Ascending aorta (tissue), 2 donors: ENCODE measurements at regions not wholly inside any gene's neighbourhood (a gene's known extent, or its start where the extent isn't known, plus 50 kb on each side); places are given as distances from the start of the nearest gene placed in this dataset.

ENCODE experiments used
- DNase-seq, 2 donors: peaks; one replicate each; pipeline ENCODE4 v3.0.0-alpha.2; 2019; ENCODE audit warnings: low spot score in 2 of 2
- H3K27ac ChIP-seq, 2 donors: fragments of 200-600 bp; sonication (generic); one replicate each; pipeline ENCODE4 v1.5.1; 2016 to 2017; ENCODE audit warnings: mild to moderate bottlenecking in 1 of 2
- H3K27me3 ChIP-seq: fragments of 200-600 bp; sonication (generic); one replicate; pipeline ENCODE4 v1.5.1; 2017
- H3K36me3 ChIP-seq, 2 donors: fragments of 200-600 bp; sonication (generic); one replicate each; pipeline ENCODE4 v1.5.1; 2016
- H3K4me1 ChIP-seq, 2 donors: fragments of 200-600 bp; sonication (generic); one replicate each; pipeline ENCODE4 v1.5.1; 2016 to 2017; ENCODE audit warnings: mild to moderate bottlenecking in 1 of 2
- H3K4me3 ChIP-seq, 2 donors: fragments of 200-600 bp; sonication (generic); one replicate each; pipeline ENCODE4 v1.5.1; 2016 to 2017; ENCODE audit warnings: mild to moderate bottlenecking in 1 of 2
- H3K9me3 ChIP-seq, 2 donors: fragments of 200-600 bp; sonication (generic); one replicate each; pipeline ENCODE4 v1.5.1; 2016
- intact Hi-C: fragments of 100-400 bp; cut with DNase I; formaldehyde crosslinking; loops from one replicate; pipeline ENCODE4 v1.15.1; 2023
- TF ChIP-seq, protein P1 (sequence below), 3 experiments: fragments of 200-600 bp in 2 of 3; fragments of 450-650 bp in 1 of 3; sonication (generic) in 2 of 3; IDR thresholded peaks; one replicate each; pipeline ENCODE4 v1.5.1; 2016 to 2019; ENCODE audit warnings: antibody characterized with exemption in 3 of 3, mild to moderate bottlenecking in 1 of 3, moderate library complexity in 1 of 3

DNA sequence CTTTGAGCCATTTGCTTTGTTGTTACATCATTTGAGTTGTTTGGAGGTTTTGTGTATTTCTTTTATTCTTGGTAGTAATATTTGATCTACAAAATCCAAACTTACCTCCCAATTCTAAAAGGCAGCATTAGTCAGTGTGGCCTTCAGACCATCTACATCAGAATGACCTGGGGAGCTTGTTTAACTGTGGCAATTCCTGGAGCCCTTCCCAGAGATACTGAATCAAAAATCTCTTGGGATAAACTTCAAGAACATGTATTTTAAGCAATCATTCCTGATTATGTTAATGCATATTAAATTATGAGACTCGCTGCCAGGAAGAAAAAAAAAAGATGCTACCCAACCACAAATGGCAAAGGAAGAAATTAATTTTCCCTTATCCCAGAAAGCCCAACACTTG, 268.9 kb upstream of the PDE4D start:
- Histone ChIP-seq H3K4me3 (no peak overlapping the region), H3K36me3 (no peaks in the 10 kb centered on the region)

DNA sequence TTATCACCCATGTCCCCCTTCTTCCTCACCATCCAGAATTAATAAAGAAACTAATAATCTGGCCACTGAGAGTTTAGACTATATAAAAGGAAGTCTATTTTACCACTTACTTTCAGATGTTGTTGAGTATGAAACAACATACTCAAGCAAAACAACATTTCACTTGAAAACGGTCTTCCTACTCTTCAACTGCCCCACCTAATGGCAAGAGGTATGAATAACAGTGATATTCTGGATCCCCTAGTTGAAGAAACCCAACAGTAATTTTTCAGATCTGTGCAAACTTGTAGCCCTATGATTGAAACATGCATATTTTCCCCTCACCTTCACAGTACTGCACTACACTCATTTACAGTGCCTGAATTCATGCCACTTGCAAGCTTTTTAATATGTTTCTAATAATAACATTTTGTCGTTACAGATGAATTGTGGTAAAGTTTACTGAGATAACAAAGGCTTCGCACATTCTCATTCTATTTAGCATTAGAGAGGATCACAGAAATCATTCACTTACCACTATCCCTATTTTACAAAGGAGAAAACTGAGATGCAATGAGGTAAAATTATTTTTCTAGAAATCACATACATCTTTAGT, 267.9 kb upstream of the PDE4D start:
- no peak for DNase-seq
- Histone ChIP-seq H3K4me1 (no peaks in the 10 kb centered on the region), H3K27me3 (no peaks in the 10 kb centered on the region), H3K27ac (no peak overlapping the region), H3K9me3 (peaks cover 0 to under 1% of the 10 kb centered on the region in 2 donors), H3K4me3 (no peak overlapping the region), H3K36me3 (no peaks in the 10 kb centered on the region)
- intact Hi-C loops, result no loop called here
- TF ChIP-seq, protein P1, sequence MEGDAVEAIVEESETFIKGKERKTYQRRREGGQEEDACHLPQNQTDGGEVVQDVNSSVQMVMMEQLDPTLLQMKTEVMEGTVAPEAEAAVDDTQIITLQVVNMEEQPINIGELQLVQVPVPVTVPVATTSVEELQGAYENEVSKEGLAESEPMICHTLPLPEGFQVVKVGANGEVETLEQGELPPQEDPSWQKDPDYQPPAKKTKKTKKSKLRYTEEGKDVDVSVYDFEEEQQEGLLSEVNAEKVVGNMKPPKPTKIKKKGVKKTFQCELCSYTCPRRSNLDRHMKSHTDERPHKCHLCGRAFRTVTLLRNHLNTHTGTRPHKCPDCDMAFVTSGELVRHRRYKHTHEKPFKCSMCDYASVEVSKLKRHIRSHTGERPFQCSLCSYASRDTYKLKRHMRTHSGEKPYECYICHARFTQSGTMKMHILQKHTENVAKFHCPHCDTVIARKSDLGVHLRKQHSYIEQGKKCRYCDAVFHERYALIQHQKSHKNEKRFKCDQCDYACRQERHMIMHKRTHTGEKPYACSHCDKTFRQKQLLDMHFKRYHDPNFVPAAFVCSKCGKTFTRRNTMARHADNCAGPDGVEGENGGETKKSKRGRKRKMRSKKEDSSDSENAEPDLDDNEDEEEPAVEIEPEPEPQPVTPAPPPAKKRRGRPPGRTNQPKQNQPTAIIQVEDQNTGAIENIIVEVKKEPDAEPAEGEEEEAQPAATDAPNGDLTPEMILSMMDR (IDR thresholded peaks at IDR 0.05), result peak in 2 of 3 experiments; percentile 11 to 33

More for the DNA sequence above, 268.9 kb upstream of the PDE4D start:
- no peak for DNase-seq
- Histone ChIP-seq H3K27me3 (no peaks in the 10 kb centered on the region), H3K9me3 (peaks cover 0 to 6% of the 10 kb centered on the region in 2 donors), H3K4me1 (no peaks in the 10 kb centered on the region), H3K27ac (no peak overlapping the region)
- intact Hi-C loops, result no loop called here
- TF ChIP-seq, protein P1 (IDR thresholded peaks at IDR 0.05), result no peak

DNA sequence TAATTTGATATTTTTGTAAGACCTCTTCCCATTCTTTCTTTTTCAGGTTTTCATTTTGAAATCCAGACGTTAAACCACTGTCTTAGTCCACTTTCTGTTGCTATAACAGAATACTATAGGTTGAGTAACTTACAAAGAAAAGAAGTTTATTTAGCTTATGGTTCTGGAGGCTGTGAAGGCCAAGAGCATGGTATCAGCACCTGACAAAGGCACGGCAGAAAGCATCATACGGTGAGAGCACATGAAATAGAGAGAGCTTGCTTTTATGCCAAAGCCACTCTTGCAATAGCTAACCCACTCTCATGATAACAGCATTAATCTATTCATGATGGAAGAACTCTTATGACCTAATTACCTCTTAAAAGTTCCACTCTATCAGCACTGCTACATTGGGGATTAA, 255.6 kb upstream of the PDE4D start:
- TF ChIP-seq, protein P1 (IDR thresholded peaks at IDR 0.05), result no peak
- H3K36me3 ChIP-seq, result no peaks in the 10 kb centered on the region
- H3K27me3 ChIP-seq, result no peaks in the 10 kb centered on the region
- H3K9me3 ChIP-seq, result peaks cover 8 to 11% of the 10 kb centered on the region in 2 donors
- H3K27ac ChIP-seq, result no peak overlapping the region
- no peaks in the 10 kb centered on the region for H3K4me1 ChIP-seq
- no peak for DNase-seq
- H3K4me3 ChIP-seq, result no peak overlapping the region
- intact Hi-C loops, result no loop called here

DNA sequence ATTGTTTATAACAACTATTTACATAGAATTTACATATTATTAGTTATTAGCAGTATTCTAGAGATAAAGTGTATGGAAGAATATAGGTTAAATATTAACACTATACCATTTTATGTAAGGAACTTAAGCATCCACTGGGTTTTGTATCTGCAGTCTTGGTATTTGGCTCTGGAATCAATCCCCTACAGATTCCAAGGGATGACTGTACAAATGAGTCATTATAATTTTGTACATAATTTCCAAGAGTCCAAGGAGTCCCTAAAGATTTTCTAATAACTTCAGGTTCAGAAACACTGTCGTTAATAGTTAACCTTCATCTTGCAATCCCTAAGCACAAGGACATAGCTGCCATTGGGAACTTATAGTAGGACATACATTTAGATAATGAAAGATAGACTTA, 254.8 kb upstream of the PDE4D start:
- H3K4me3 ChIP-seq, result no peak overlapping the region
- no peaks in the 10 kb centered on the region for H3K36me3 ChIP-seq
- no peaks in the 10 kb centered on the region for H3K27me3 ChIP-seq
- TF ChIP-seq, protein P1 (IDR thresholded peaks at IDR 0.05), result no peak
- no peak overlapping the region for H3K27ac ChIP-seq
- intact Hi-C loops, result no loop called here
- peaks cover 8 to 11% of the 10 kb centered on the region in 2 donors for H3K9me3 ChIP-seq
- no peak for DNase-seq
- H3K4me1 ChIP-seq, result no peaks in the 10 kb centered on the region

DNA sequence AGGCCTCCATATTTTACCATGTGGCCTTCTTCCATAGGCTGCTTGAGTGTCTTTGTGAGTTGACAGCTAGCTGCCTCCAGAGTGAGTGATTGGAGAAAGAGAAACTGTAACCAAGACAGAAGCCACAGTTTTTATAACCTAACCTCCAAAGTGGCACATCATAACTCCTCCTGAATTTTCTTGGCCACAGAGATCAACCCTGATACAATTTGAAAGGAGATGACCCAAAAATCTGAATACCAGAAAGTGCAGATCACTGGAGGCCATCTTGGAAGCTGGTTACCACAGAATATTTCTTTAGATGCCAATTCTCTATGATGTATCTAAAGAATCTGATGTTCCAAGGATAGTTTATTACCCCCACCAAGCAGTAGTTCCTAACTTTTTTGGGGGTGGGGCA, 254.3 kb upstream of the PDE4D start:
- intact Hi-C loops, result no loop called here
- Histone ChIP-seq H3K27ac (no peak overlapping the region), H3K36me3 (no peaks in the 10 kb centered on the region), H3K27me3 (no peaks in the 10 kb centered on the region), H3K4me1 (no peaks in the 10 kb centered on the region), H3K4me3 (no peak overlapping the region), H3K9me3 (peaks cover 8 to 11% of the 10 kb centered on the region in 2 donors)
- DNase-seq, result no peak
- TF ChIP-seq, protein P1 (IDR thresholded peaks at IDR 0.05), result no peak
